ENCODE measurements at regions not wholly inside any gene's neighbourhood (a gene's known extent, or its start where the extent isn't known, plus 50 kb on each side); places are given as distances from the start of the nearest gene placed in this dataset.

DNA sequence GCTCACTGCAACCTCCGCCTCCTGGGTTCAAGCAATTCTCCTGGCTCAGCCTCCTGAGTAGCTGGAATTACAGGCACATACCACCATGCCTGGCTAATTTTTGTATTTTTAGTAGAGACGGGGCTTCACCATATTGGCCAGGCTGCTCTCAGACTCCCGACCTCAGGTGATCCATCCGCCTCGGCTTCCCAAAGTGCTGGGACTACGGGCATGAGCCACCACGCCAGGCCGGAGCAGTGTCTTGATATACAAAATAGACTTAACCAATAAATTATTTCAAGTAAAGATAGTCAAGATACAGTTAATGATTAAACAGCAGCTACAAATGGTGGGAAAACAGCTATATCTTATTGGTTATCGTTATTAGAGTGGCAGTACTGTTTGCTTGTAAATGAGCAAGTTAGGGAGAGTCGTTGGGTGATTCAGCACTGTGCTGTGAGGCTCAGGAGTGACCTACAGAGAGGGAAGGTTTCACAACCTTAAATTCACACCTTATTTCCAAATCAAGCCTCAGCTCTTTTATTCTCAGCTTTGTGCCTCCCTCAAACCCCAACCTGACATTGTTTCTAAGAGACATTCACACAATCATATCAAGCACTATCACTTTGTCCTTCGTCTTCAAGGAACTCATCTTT lies 1128.4 kb upstream of the MAP3K7 start:
- H3K36me3 Mint-ChIP-seq (ENCODE audit: insufficient read depth): no peaks in the 10 kb centered on the region
- H3K4me3 Mint-ChIP-seq: no peak overlapping the region
- DNase-seq (no peak), ATAC-seq (replicated peaks) (no peak)
- H3K9me3 Mint-ChIP-seq: peaks cover 8 to 11% of the 10 kb centered on the region in 2 donors
- no peaks in the 10 kb centered on the region for H3K27me3 Mint-ChIP-seq
- H3K4me1 Mint-ChIP-seq (ENCODE audit: low read depth in 2 of 2): no peaks in the 10 kb centered on the region
- no peak overlapping the region for H3K27ac Mint-ChIP-seq

DNA sequence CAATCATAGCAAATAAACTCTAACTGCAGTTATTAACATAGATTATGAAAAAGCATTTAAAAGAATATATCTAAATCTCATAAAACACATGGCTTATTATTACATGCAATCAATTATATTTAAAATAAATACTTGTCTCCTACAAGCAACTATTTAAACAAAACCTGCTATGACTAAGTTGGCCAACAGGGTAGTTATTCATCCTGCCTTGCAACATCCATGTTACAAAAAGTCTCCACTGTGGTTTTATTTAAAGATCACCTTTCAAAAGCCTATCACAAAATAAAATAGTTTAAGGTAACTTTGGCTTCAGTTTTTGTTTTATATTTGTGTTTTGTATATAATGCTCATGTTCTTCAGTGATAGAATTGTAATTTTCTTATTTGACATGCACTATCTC lies 1127.0 kb upstream of the MAP3K7 start:
- Mint-ChIP-seq H3K36me3 (ENCODE audit: insufficient read depth) (no peaks in the 10 kb centered on the region), H3K27me3 (no peaks in the 10 kb centered on the region), H3K9me3 (peaks cover 8 to 12% of the 10 kb centered on the region in 2 donors), H3K4me3 (no peak overlapping the region), H3K4me1 (ENCODE audit: low read depth in 2 of 2) (no peaks in the 10 kb centered on the region), H3K27ac (no peak overlapping the region)
- ATAC-seq (replicated peaks): no peak
- DNase-seq: no peak

DNA sequence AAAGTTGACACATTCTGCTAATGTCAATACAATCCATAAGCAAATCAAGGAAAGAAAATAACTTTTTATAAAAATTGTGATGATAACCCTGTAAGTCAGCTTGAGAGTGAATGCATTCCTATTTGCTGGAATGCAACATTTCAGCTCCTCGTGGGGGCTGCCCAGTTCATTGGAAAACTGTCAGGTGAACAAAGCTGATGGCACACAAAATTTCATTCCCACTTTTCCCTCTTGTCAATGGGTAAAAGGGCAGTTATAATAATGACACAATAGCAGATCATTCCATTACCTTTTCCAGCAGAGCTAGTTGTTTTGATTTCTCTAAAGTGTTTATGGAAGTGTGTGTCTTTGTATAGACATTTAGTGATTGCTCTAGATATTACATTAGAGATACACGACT lies 1124.6 kb upstream of the MAP3K7 start:
- H3K36me3 Mint-ChIP-seq (ENCODE audit: insufficient read depth): no peaks in the 10 kb centered on the region
- no peak overlapping the region for H3K27ac Mint-ChIP-seq
- DNase-seq: no peak
- H3K9me3 Mint-ChIP-seq: peaks cover 8 to 10% of the 10 kb centered on the region in 2 donors
- ATAC-seq (replicated peaks): no peak
- H3K27me3 Mint-ChIP-seq: no peaks in the 10 kb centered on the region
- H3K4me1 Mint-ChIP-seq (ENCODE audit: low read depth in 2 of 2): no peaks in the 10 kb centered on the region
- H3K4me3 Mint-ChIP-seq: no peak overlapping the region

DNA sequence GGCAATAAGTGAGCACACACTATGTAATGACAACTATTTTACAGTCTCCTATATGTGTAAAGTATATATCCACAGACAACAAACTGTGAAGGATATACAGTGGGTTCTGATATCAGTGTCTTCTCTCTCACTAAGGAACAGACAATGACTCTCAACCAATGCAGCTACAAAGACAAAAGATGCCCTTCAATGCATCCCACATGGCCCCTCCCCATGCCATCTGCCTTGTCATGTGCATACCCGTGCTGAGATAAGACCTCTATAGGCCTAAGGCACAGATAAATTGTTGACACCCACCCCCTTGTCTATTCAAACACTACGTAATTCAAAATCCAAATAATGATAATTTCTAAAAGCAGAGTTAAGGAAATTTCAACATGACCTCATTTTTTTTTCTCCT lies 1123.5 kb upstream of the MAP3K7 start:
- ATAC-seq (replicated peaks) (no peak), DNase-seq (no peak)
- Mint-ChIP-seq H3K4me1 (ENCODE audit: low read depth in 2 of 2) (no peaks in the 10 kb centered on the region), H3K27ac (no peak overlapping the region), H3K36me3 (ENCODE audit: insufficient read depth) (no peaks in the 10 kb centered on the region), H3K9me3 (peaks cover 8 to 12% of the 10 kb centered on the region in 2 donors), H3K27me3 (no peaks in the 10 kb centered on the region), H3K4me3 (no peak overlapping the region)

DNA sequence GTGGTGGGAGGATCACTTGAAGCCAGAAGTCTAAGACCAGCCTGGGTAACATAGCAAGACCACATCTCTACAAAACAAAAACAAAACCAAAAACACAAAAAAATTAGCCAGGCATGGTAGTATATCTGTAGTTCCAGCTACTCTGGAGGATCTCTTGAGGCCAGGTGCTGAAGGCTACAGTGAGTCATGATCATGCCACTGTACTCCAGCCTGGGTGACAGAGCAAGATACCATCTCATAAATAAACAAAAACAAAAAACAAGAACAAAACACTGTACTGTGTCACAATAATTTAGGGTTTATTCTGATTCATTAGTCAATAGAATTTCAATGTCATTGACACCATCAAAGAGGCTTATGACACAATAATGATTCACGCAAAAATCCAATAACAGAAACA lies 1121.7 kb upstream of the MAP3K7 start:
- Mint-ChIP-seq H3K4me1 (ENCODE audit: low read depth in 2 of 2) (no peaks in the 10 kb centered on the region), H3K4me3 (no peak overlapping the region), H3K27ac (no peak overlapping the region), H3K36me3 (ENCODE audit: insufficient read depth) (no peaks in the 10 kb centered on the region), H3K9me3 (peaks cover 8 to 12% of the 10 kb centered on the region in 2 donors), H3K27me3 (no peaks in the 10 kb centered on the region)
- DNase-seq: no peak
- ATAC-seq (replicated peaks): no peak

DNA sequence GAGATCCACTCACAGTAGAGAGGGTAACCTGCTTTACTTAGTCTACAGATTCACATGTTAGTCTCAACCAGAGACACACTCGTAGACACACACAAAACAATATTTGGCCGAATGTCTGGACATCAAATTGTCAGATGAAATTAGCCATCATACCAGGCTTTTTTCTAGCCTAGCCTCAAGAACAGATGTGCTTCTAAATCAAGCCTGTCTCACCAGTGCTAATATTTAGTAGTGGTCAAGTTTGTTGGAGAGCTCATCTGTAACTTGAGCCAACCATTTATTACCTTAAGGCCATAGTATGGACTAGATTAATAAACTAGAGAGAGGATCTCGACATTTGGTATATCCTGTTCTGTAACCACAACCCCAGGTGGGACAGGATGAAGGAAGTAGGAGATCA lies 1118.8 kb upstream of the MAP3K7 start:
- peaks cover 7 to 15% of the 10 kb centered on the region in 2 donors for H3K9me3 Mint-ChIP-seq
- H3K27ac Mint-ChIP-seq: no peak overlapping the region
- no peaks in the 10 kb centered on the region for H3K36me3 Mint-ChIP-seq (ENCODE audit: insufficient read depth)
- H3K4me3 Mint-ChIP-seq: no peak overlapping the region
- no peaks in the 10 kb centered on the region for H3K27me3 Mint-ChIP-seq
- ATAC-seq (replicated peaks) (no peak), DNase-seq (no peak)
- H3K4me1 Mint-ChIP-seq (ENCODE audit: low read depth in 2 of 2): no peaks in the 10 kb centered on the region

DNA sequence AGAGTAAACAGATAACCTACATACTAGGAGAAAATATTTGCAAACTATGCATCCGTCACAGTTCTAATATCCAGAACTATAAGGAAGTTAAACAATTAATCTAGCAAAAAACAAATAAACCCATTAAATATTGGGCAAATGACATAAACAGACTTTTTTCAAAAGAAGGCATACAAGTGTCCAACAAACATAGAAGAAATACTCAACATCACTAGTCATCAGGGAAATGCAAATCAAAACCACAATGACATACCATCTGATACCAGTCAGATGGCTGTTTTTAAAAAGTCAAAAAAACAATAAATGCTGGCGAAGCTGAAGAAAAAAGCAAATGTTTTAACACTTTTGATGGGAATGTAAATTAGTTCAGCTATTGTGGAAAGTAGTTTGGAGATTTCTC lies 1117.7 kb upstream of the MAP3K7 start:
- H3K9me3 Mint-ChIP-seq: peaks cover 7 to 15% of the 10 kb centered on the region in 2 donors
- H3K27ac Mint-ChIP-seq: no peak overlapping the region
- no peaks in the 10 kb centered on the region for H3K27me3 Mint-ChIP-seq
- no peaks in the 10 kb centered on the region for H3K4me1 Mint-ChIP-seq (ENCODE audit: low read depth in 2 of 2)
- no peak for DNase-seq
- no peaks in the 10 kb centered on the region for H3K36me3 Mint-ChIP-seq (ENCODE audit: insufficient read depth)
- no peak overlapping the region for H3K4me3 Mint-ChIP-seq
- ATAC-seq (replicated peaks): no peak

DNA sequence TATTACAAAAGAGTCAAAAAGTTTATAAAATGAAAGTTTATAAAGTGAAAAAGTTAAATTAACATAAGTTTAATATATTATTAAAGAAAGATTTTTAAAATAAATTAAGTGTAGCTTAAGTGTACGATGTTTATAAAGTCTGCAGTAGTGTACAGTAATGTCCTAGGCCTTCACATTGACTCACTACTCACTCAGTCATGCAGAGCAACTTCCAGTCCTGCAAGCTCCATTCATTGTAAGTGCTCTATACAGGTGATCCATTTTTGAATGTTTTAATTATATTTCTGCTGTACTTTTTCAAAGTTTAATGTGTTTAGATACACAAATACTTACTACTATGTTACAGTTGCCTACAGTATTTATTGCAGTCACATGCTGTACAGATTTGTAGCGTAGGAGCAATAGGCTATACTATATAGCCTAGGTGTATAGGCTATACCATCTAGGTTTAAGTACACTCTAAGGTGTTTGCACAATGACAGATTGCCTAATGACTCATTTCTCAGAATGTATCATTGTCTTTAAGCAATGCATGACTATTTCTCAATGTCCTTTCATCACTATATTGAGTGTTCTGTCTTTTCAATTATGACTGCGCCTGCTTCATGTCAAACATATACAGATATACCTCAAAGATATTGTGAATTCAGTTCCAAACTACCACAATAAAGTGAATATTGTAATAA lies 1110.3 kb upstream of the MAP3K7 start:
- H3K27me3 Mint-ChIP-seq: no peaks in the 10 kb centered on the region
- DNase-seq (no peak), ATAC-seq (replicated peaks) (no peak)
- no peaks in the 10 kb centered on the region for H3K4me1 Mint-ChIP-seq (ENCODE audit: low read depth in 2 of 2)
- no peak overlapping the region for H3K27ac Mint-ChIP-seq
- H3K4me3 Mint-ChIP-seq: no peak overlapping the region
- H3K36me3 Mint-ChIP-seq (ENCODE audit: insufficient read depth): no peaks in the 10 kb centered on the region
- H3K9me3 Mint-ChIP-seq: peaks cover 0 to 6% of the 10 kb centered on the region in 2 donors

DNA sequence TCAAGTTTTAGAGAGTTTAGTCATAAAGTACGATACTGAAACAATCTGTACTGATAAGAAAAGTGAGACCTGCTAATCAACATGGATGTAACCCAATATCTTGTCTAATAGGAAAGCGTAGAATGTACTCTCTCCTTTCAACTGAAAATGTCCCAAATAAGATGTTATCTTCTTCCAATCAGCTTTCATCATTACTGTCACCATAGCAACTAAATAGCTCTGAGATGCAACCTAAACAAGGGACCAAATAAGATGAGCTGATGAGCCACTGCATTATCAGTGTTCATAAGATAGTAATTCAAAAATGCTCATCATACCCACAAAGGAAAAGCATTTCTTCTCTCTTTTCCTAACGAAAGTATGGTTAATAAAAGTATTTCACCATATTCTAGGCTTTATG lies 1108.3 kb upstream of the MAP3K7 start:
- no peaks in the 10 kb centered on the region for H3K27me3 Mint-ChIP-seq
- H3K36me3 Mint-ChIP-seq (ENCODE audit: insufficient read depth): no peaks in the 10 kb centered on the region
- H3K4me3 Mint-ChIP-seq: no peak overlapping the region
- ATAC-seq (replicated peaks): no peak
- no peak for DNase-seq
- no peak overlapping the region for H3K27ac Mint-ChIP-seq
- no peaks in the 10 kb centered on the region for H3K4me1 Mint-ChIP-seq (ENCODE audit: low read depth in 2 of 2)
- H3K9me3 Mint-ChIP-seq: no peaks in the 10 kb centered on the region

DNA sequence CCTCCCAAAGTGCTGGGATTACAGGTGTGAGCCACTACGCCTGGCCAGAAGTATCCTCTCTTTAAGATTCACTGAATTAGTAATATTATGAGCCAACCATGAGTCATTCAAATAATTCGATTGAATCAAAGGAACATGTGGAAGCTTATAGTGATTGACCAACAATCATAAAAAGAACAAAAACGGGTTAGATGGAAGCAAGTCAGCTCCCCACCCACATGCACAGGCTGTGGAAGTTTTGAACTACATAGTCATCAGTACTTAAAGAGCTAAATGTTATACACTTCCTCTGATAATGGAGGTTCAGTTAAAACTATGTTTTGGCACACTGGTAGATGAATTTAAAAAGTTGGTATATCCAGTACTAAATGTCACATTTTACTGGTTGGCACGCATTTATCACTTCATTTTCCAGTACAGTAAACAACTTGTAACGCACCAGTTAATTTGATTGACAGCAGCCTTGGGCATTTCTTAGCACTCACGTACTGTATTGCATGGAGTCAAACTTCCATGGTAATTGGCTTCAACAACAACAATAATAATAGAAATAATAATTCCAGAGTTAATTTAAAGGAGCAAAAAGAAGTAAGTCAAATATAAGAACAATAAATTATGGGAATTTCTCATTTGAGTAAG lies 1107.3 kb upstream of the MAP3K7 start:
- peaks cover 0 to 2% of the 10 kb centered on the region in 2 donors for H3K9me3 Mint-ChIP-seq
- H3K36me3 Mint-ChIP-seq (ENCODE audit: insufficient read depth): no peaks in the 10 kb centered on the region
- DNase-seq (no peak), ATAC-seq (replicated peaks) (no peak)
- H3K27ac Mint-ChIP-seq: no peak overlapping the region
- H3K27me3 Mint-ChIP-seq: no peaks in the 10 kb centered on the region
- H3K4me3 Mint-ChIP-seq: no peak overlapping the region
- H3K4me1 Mint-ChIP-seq (ENCODE audit: low read depth in 2 of 2): no peaks in the 10 kb centered on the region

DNA sequence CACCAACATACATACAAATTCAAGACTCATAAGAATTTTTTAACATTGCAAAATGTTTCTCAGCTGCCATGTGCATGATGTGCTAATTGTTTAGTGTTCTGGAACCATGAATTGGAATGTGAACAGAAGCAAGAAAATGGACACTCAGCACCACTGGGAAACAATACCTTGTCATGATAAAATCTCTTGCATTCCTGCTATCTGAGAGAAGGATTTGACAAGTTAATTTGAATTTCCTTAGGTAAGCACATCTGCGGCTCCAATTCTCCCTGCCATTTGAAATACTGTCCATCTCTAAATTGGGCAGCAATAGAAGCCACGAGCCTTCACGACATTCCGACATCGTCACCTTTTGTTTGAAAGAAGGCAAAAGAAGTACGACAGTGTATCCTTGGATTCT lies 1104.6 kb upstream of the MAP3K7 start:
- no peak for ATAC-seq (replicated peaks)

DNA sequence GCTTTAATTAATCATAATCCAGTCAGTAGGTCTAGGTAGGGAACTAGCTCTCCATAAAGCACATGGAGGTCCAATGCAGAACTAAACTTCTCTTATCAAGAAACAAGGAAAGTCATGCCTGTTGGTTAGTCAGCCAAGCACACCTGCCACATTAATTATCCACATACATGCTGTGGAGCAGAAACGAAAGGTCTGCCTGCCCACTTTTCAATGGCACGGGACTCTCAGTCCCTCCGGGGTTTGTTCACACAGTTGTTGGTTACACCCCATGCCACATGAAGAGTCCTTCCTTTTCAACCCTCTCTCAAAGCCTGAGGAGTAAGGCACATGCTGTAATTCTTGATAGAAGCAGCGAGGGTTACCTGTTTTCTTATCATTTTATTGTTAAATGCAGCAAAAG lies 1096.4 kb upstream of the MAP3K7 start:
- H3K27ac Mint-ChIP-seq: no peak overlapping the region
- no peak for ATAC-seq (replicated peaks)

More for the DNA sequence above, 1104.6 kb upstream of the MAP3K7 start:
- Mint-ChIP-seq H3K36me3 (ENCODE audit: insufficient read depth) (no peaks in the 10 kb centered on the region), H3K9me3 (peaks cover 0 to 2% of the 10 kb centered on the region in 2 donors), H3K27ac (no peak overlapping the region), H3K4me1 (ENCODE audit: low read depth in 2 of 2) (no peaks in the 10 kb centered on the region), H3K4me3 (no peak overlapping the region), H3K27me3 (no peaks in the 10 kb centered on the region)
- no peak for DNase-seq

DNA sequence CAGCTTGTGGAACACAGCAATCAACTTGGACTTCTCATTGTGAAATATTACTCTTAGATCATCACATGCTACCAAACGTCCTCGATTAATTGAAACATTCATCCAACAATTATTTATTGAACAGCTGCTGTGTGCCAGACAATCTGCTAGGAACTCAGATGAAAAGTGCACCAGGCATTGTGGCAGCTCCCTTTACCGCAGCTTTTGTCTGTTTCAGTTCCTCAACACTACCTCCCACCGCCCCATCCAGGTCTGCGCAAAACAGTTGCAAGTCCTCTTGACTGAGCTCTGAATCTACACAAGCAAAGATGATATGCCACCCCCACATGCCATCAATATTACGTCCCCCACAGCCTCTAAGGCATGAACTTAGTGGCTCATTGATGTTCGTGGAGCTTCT lies 1094.4 kb upstream of the MAP3K7 start:
- no peak for DNase-seq
- no peaks in the 10 kb centered on the region for H3K36me3 Mint-ChIP-seq (ENCODE audit: insufficient read depth)
- ATAC-seq (replicated peaks): no peak
- H3K27me3 Mint-ChIP-seq: no peaks in the 10 kb centered on the region
- no peak overlapping the region for H3K27ac Mint-ChIP-seq
- H3K9me3 Mint-ChIP-seq: peaks cover 5 to 15% of the 10 kb centered on the region in 2 donors
- no peak overlapping the region for H3K4me3 Mint-ChIP-seq
- no peaks in the 10 kb centered on the region for H3K4me1 Mint-ChIP-seq (ENCODE audit: low read depth in 2 of 2)

More for the DNA sequence above, 1096.4 kb upstream of the MAP3K7 start:
- no peak overlapping the region for H3K4me3 Mint-ChIP-seq
- no peak for DNase-seq
- no peaks in the 10 kb centered on the region for H3K36me3 Mint-ChIP-seq (ENCODE audit: insufficient read depth)
- no peaks in the 10 kb centered on the region for H3K4me1 Mint-ChIP-seq (ENCODE audit: low read depth in 2 of 2)
- H3K27me3 Mint-ChIP-seq: no peaks in the 10 kb centered on the region
- peaks cover 5 to 15% of the 10 kb centered on the region in 2 donors for H3K9me3 Mint-ChIP-seq

All from effector memory CD8-positive, alpha-beta T cell (primary cell).